ENCODE measurements at regions not wholly inside any gene's neighbourhood (a gene's known extent, or its start where the extent isn't known, plus 50 kb on each side); places are given as distances from the start of the nearest gene placed in this dataset.

DNA sequence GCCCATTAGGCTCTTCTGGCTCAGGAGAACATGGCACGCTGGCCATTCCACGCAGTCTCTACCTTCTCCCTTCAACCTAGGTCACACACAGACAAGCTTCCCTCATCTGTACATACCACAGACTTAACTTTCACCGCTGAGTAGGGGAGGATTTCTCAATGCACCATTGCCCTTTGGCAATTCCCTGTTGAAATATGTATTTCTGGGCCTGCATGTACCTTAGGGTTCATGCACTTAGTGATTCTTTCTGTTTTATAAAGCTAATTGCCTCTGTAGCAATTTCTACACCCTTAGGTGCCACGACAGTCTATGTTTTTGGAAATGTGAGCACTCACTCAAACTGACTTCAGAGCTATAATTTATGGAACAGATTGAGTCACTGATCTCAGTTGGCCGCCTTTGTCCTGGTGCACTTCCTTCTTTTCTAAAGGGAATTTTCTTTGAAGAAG, 253.8 kb upstream of the PRDM1 start:
- TF ChIP-seq, protein P1, sequence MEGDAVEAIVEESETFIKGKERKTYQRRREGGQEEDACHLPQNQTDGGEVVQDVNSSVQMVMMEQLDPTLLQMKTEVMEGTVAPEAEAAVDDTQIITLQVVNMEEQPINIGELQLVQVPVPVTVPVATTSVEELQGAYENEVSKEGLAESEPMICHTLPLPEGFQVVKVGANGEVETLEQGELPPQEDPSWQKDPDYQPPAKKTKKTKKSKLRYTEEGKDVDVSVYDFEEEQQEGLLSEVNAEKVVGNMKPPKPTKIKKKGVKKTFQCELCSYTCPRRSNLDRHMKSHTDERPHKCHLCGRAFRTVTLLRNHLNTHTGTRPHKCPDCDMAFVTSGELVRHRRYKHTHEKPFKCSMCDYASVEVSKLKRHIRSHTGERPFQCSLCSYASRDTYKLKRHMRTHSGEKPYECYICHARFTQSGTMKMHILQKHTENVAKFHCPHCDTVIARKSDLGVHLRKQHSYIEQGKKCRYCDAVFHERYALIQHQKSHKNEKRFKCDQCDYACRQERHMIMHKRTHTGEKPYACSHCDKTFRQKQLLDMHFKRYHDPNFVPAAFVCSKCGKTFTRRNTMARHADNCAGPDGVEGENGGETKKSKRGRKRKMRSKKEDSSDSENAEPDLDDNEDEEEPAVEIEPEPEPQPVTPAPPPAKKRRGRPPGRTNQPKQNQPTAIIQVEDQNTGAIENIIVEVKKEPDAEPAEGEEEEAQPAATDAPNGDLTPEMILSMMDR (IDR thresholded peaks at IDR 0.05), result no peak
- H3K9me3 Mint-ChIP-seq (ENCODE audit: low read depth), result no peaks in the 10 kb centered on the region
- H3K36me3 Mint-ChIP-seq (ENCODE audit: low read depth), result no peaks in the 10 kb centered on the region
- no peak overlapping the region for H3K4me3 Mint-ChIP-seq (ENCODE audit: unreplicated experiment)
- H3K27me3 Mint-ChIP-seq (ENCODE audit: low read depth), result no peaks in the 10 kb centered on the region
- no peaks in the 10 kb centered on the region for H3K4me1 Mint-ChIP-seq (ENCODE audit: low read depth)
- no peak overlapping the region for H3K27ac Mint-ChIP-seq (ENCODE audit: unreplicated experiment)
- DNase-seq (ENCODE audit: low spot score), result no peak

GRCh38 chr6:105831311-105832097, 254.6 kb upstream of the PRDM1 start:
- no peaks in the 10 kb centered on the region for H3K27me3 Mint-ChIP-seq (ENCODE audit: low read depth)
- H3K9me3 Mint-ChIP-seq (ENCODE audit: low read depth), result no peaks in the 10 kb centered on the region
- no peak overlapping the region for H3K27ac Mint-ChIP-seq (ENCODE audit: unreplicated experiment)
- no peak for DNase-seq (ENCODE audit: low spot score)
- H3K36me3 Mint-ChIP-seq (ENCODE audit: low read depth), result no peaks in the 10 kb centered on the region
- TF ChIP-seq, protein P1 (IDR thresholded peaks at IDR 0.05), result no peak
- no peaks in the 10 kb centered on the region for H3K4me1 Mint-ChIP-seq (ENCODE audit: low read depth)
- H3K4me3 Mint-ChIP-seq (ENCODE audit: unreplicated experiment), result no peak overlapping the region

GRCh38 chr6:105825210-105825609, 260.9 kb upstream of the PRDM1 start:
- Mint-ChIP-seq H3K36me3 (ENCODE audit: low read depth) (peaks cover 4% of the 10 kb centered on the region), H3K4me3 (ENCODE audit: unreplicated experiment) (no peak overlapping the region), H3K27ac (ENCODE audit: unreplicated experiment) (no peak overlapping the region), H3K4me1 (ENCODE audit: low read depth) (peaks cover 10% of the 10 kb centered on the region), H3K9me3 (ENCODE audit: low read depth) (peaks cover 13% of the 10 kb centered on the region), H3K27me3 (ENCODE audit: low read depth) (no peaks in the 10 kb centered on the region)
- DNase-seq (ENCODE audit: low spot score), result no peak
- TF ChIP-seq, protein P1 (IDR thresholded peaks at IDR 0.05), result no peak

DNA sequence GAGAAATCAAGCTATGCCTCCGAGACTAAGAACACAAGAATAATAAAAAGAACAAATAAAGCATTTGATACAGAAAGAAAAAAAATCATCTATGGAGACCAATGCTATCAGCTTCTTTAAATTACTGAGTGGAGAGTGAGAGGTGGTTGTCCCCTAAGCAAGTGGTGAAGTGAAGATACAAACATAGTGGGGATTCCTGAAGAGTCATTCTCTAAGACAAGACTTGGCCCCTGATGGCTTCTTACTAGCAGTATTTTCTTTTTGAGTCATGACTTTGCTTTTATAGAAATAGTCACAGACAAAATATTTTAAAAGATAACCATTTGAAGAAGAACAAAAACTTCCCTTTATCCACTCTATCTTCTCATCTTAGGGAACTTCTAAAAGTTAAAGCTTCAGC, 261.4 kb upstream of the PRDM1 start:
- TF ChIP-seq, protein P1 (IDR thresholded peaks at IDR 0.05), result no peak
- Mint-ChIP-seq H3K36me3 (ENCODE audit: low read depth) (peaks cover 4% of the 10 kb centered on the region), H3K27ac (ENCODE audit: unreplicated experiment) (no peak overlapping the region), H3K9me3 (ENCODE audit: low read depth) (peaks cover 13% of the 10 kb centered on the region), H3K4me1 (ENCODE audit: low read depth) (peaks cover 10% of the 10 kb centered on the region), H3K4me3 (ENCODE audit: unreplicated experiment) (no peak overlapping the region), H3K27me3 (ENCODE audit: low read depth) (no peaks in the 10 kb centered on the region)
- DNase-seq (ENCODE audit: low spot score), result no peak

GRCh38 chr6:105821777-105822176, 264.4 kb upstream of the PRDM1 start:
- DNase-seq (ENCODE audit: low spot score), result no peak
- no peak overlapping the region for H3K4me3 Mint-ChIP-seq (ENCODE audit: unreplicated experiment)
- H3K4me1 Mint-ChIP-seq (ENCODE audit: low read depth), result peaks cover 10% of the 10 kb centered on the region
- H3K9me3 Mint-ChIP-seq (ENCODE audit: low read depth), result peaks cover 13% of the 10 kb centered on the region
- TF ChIP-seq, protein P1 (IDR thresholded peaks at IDR 0.05), result no peak
- H3K27me3 Mint-ChIP-seq (ENCODE audit: low read depth), result no peaks in the 10 kb centered on the region
- H3K36me3 Mint-ChIP-seq (ENCODE audit: low read depth), result peaks cover 4% of the 10 kb centered on the region
- H3K27ac Mint-ChIP-seq (ENCODE audit: unreplicated experiment), result no peak overlapping the region
